Activated effector memory CD4-positive, alpha-beta T cell treated with Interleukin-2 at 50 U/mL for 16 hours (primary cell): ENCODE measurements at regions not wholly inside any gene's neighbourhood (a gene's known extent, or its start where the extent isn't known, plus 50 kb on each side); places are given as distances from the start of the nearest gene placed in this dataset.
"Not testable (repeated sequence)": the region's sequence is repeated elsewhere in the genome, so short reads cannot be mapped to it uniquely, and the experiment has no call there.

Experiments
- DNase-seq: peaks from one replicate; pipeline ENCODE4 v3.0.0-alpha.2; 2020

DNA sequence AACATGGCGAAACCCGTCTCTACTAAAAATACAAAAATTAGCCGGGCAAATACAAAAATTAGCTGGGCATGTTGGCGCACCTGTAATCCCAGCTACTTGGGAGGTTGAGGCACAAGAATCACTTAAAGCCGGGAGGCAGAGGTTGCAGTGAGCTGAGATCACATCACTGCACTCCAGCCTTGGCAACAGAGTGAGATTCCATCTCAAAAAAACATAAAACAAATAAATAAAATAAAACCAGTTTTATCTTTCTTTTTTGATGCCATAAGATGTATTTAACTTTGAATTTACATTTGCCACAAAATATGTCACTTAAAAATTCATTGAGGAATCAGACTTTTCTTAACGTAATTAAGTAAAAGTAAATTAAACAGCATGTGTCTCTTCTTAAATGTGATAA is 113.3 kb upstream of the ERRFI1 start:
- DNase-seq = no peak

DNA sequence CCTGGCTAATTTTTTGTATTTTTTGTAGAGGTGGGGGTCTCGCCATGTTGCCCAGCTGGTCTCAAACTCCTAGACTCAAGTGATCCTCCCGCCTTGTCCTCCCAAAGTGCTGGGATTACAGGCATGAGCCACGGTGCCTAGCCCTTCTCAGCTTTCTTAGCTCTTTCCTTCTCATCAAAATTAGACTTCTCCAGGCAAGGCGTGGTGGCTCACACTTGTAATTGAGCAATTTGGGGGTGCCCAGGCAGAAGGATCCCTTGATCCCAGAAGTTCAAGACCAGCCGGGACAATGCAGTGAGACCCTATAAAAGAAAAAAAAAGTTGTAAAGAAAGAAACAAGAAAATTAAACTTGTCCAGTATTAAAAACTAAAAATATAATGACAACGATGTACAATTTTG is 112.6 kb upstream of the ERRFI1 start:
- no peak for DNase-seq

DNA sequence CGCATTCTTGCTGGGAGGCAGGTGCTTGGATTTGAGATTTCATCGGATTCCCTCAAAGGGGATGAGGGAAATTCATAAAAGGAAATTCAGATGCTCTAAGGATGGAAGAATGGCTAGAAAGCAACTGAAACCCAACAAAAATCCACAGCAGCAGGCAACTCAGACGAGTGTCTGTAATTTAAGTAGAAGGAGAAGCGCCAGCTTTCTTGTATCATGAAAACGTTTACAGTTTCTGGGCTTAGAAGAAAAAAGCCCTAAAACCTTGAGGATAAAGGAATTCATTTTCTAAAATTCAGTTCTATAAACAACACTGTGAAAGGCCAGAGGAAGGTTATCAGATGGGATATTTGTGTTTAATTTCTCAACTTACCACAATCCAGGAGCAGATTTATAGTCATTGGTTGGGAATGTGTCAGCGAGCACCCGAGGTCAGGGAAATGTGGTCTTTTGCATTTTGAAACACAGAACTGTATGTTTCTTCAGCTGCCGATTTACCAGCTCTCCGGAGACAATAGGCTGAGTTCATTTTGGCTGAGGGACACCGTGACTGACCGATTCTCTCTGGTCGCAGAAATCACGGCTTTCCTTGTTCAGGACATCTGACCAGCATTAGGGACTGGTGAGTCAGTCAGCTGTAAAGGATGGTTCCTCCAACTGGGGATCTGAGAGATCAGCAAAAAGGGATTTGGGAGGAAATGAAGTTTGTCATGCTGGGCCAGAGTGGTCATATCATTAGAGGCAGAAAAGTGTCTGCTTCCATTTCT is 111.6 kb upstream of the ERRFI1 start:
- DNase-seq = no peak

DNA sequence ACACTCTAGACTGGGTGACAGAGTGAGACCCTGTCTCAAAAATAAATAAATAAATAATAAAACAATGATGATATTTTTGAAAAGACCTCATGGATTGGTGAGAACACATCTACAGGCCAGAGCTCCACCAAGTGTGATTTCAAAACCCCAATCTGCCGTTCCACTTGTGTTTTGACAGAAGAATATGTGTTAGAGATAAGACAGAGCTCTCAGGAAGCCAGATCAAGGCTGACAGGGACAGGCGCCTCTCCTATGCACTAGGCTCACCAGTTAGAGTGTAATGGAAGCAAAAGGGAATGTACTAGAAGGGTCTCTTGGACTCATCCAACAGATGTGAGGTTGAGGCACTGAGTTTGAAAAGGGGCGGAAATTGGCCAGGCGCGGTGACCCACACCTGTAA is 110.7 kb upstream of the ERRFI1 start:
- no peak for DNase-seq

GRCh38 chr1:8135250-8135649 is 109.1 kb upstream of the ERRFI1 start:
- DNase-seq = no peak

DNA sequence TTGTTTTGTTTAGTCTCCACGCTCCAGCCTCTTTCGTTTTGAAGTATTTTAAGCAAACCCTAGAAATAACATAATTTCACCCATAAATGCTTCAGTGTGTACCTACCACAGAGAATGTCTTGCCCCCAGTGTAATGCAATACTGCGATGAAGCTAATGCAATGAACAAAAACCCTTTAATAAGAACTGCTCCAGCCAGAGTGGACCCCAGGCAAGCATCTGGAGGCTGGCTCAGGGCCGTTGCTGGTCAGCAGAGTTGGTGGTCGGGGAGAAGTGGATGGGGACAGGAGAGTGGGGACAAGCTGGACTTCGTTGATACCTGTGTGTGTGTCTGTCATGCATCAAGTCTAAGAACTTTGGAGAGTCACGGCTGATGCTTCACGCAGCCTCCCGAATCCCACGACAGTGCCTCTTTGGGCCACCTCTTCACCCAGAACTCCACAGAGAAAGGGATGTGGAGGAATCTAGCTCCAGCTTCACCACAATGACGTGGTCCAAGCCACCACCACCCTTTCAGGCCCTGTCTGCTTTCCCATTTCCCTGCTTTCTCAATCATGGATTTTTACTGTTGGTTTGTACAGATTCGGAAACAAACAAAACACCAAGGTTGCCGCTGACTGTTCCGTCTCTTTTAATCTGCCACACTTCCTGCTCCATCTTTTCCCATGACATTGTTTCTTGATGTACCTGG is 108.6 kb upstream of the ERRFI1 start:
- DNase-seq = no peak

- no peak for DNase-seq
Measured at GRCh38 chr1:8133657-8134430, 107.7 kb upstream of the ERRFI1 start.

- no peak for DNase-seq
Measured at GRCh38 chr1:8133190-8133589, 107.1 kb upstream of the ERRFI1 start.

DNA sequence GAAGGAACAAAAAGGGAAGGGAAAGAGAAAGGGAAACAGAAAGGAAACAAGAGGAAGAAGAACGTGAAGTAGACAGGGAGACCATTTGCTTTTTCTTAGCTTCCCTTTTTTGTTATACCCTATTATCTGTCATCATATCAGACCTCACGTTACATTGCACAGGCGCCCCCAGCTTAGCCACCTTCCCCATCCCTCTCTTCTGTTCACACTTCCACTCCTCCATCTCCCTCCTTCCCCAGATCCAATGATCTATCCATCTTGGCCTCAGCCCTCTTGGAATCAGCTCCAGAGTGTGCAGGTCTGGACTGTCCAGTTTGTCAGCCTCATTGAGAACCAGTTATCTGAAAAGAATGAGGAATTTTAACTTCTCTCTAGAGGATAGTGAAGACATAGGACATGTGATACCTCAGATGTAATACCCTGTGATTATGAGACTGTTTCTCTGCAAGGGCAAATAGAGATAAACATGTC is 101.1 kb upstream of the ERRFI1 start:
- DNase-seq = no peak

DNA sequence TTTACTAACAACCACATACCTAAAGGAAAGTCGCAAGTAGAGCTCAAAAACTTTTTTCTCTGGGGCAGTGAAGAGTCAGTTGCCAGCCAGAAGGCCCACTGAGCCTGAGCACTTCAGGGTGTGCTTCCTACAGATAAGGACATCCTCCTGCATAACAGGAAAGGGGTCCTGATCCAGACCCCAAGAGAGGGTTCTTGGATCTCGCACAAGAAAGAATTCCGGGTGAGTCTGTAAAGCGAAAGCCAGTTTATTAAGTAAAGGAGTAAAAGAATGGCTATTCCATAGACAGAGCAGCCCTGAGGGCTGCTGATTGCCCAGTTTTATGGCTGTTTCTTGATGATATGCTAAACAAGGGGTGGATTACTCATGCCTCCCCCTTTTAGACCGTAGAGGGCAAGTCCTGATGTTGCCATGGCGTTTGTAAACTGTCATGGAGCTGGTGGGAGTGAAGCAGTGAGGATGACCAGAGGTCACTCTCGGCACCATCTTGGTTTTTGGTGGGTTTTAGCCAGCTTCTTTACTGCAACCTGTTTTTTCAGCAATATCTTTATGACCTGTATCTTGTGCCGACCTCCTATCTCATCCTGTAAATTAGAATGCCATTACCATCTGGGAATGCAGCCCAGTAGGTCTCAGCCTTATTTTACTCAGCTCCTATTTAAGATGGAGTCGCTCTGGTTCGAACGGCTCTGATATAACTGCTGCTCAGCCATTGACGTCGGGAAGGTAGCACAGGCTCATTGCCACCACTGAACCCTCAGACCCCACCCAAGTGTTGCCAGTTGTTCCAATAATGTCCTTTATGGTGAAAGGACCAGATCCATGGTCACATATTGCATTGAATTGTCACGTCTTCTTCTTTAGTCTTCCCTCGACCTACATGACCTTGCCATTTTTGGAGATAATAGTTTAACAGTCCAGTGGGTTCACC is 96.6 kb upstream of the ERRFI1 start:
- DNase-seq = no peak

DNA sequence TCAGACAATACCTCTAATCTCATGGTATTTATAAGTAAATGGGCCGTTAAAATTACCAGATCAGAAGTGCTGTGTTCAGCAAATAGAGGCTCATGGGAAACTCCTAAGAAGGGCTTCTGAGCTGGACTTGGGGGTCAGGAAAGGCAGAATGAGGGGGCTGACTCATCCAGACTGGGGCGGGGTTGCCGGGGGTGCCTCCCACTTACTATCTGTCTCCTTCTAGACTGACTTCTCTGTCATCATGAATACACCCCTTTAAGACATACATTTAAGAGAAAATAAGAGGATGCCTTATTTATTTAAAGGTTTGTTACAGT is 96.0 kb upstream of the ERRFI1 start:
- DNase-seq = no peak

GRCh38 chr1:8121261-8122159 is 95.4 kb upstream of the ERRFI1 start:
- DNase-seq = no peak

DNA sequence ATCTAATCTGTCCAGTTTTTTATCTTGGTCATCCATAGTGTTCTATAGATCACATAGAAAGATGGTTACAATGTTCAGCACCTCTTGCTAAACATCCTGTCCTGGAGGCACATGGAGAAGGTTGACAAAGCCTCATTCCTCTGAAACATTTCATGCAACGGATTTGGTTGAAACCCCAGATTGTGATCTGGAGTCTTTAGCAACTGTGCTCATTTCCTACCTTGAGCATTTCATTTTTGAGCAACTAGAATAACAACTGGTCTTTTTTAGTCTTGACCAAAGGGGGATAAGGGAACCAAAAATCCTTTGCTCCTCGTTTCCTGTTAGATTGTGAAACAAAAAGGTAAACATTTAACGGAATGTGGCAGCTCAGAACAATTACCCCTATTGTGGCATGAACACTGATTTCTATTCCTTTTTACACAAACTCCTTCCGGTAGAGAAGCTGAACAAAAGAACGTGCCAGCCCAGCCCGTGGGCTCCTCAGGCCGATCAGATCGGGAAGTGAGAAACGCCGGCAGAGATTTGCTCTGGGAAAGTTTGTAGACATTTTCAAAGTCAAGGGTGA is 94.7 kb upstream of the ERRFI1 start:
- no peak for DNase-seq

DNA sequence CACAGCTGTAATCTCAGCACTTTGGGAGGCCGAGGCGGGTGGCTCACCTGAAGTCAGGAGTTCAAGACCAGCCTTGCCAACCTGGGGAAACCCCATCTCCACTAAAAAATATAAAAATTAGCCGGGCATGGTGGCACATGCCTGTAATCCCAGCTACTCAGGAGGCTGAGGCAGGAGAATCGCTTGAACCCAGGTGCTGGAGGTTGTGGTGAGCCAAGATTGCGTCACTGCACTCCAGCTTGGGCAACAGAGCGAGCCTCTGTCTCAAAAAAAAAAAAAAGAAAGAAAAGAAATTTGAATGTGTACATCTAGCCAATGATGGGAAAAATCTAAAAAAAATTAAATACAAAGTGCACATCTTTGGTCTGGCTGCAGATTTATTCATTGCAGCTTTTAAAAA is 92.6 kb upstream of the ERRFI1 start:
- DNase-seq = not testable (repeated sequence)

DNA sequence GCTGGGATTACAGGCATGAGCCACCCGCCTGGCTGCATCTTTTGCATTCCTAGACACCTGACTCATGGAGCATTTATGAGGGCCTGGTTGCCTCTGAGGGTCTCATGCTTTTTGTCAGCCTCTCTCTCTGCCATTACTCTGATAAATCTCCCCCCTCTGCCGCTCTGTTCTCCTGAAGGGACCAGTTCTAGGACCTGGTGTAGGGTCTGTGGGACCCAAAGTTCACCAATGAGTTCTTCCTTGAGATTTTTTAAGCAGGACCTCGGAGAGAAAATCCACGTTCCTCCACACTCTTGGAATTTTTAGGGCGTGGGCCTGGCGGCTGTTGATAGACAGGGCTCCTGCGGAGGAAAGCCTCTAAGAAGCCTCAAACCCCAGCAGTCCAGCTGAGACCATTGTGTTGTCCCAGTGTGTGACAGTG is 91.9 kb upstream of the ERRFI1 start:
- no peak for DNase-seq

DNA sequence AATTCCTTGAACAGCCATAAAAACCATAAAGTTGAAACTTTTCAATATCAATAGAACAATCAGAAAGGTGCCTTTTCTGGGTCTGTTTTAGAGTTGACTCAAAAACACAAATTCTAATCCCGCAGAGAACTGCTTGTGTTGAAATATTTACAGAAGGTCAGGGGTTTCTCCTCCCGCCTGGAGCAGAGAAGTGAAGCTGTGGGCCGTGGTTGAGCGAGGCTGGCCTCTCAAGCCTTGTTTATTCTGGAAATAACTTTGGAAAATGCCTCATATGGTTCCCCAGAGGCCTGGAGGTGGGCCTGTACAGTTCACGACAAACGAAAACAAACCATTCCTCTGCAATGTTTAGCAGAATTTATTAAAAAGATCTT is 90.8 kb upstream of the ERRFI1 start:
- no peak for DNase-seq

DNA sequence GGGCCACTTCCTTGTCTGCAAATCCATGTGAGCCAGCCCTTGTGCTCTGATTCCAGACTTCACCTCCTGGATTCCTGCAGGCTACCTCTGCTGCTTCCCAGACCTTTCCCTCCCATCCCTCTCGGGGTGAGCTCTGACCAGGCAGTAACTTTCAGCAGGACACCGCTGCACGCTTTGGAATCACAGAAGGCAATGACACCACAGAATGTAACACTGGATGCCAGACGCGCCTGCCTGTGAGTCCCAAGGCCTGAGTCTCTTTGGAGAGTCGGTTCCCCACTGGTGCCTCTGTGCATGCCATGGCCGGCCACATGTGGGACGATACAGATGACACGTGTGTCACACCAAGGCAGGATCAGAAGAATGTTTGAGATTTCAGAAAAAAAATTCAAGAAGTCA is 89.7 kb upstream of the ERRFI1 start:
- DNase-seq = no peak

DNA sequence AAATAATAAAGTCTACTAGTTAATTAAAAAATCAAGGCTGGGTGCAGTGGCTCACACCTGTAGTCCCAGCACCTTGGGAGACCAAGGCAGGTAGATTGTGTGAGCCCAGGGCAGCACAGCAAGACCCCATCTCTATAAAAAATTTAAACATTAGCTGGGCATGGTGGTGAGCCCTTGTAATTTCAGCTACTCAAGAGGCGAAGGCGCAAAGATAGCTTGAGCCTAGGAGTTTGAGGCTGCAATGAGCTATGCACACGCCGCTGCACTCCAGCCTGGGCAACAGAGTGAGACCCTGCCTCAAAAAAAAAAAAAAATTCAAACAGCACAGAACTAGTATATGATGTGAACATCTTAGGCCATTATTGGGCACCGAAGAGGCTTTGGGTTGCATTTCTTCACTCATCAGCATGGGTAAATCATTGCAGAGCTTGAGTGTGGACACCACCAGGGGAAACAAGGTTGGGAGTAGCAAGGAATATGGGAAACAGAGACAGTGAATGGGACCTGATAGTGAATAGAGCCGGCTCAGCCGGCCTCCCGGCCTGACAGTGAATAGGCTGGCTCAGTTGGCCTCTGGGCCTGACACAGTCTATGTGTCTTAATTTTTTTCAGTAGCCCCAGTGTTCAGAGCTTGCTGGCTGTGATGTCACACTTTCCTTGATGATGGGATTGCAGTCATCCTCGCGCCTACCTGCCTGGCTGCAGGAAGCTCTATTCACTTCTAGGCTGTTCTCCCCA is 89.1 kb upstream of the ERRFI1 start:
- DNase-seq = no peak

- DNase-seq = no peak
Measured at GRCh38 chr1:8113262-8114220, 87.4 kb upstream of the ERRFI1 start.
